Activated naive CD4-positive, alpha-beta T cell treated with anti-CD3 and anti-CD28 coated beads, Interleukin-2, amount 50 U/mL, for 72 hours (primary cell): ENCODE measurements at regions not wholly inside any gene's neighbourhood (a gene's known extent, or its start where the extent isn't known, plus 50 kb on each side); places are given as distances from the start of the nearest gene placed in this dataset.

Experiments used
- ATAC-seq, 2 donors: fragments of 150-1000 bp; cut with Tn5 transposase; 2 replicates each; pipeline ENCODE4 v1.10.0; 2021; ENCODE audit warnings: mild to moderate bottlenecking in 2 of 2, moderate library complexity in 2 of 2
- DNase-seq, 2 donors: peaks; one replicate each; pipeline ENCODE4 v3.0.0; 2021 to 2022; ENCODE audit warnings: low spot score in 2 of 2
- H3K27ac Mint-ChIP-seq, 2 donors: one replicate each; pipeline ENCODE4 v1.8.0; 2022; ENCODE audit warnings: mild to moderate bottlenecking in 2 of 2, mixed read lengths in 2 of 2
- H3K36me3 Mint-ChIP-seq, 2 donors: one replicate each; pipeline ENCODE4 v1.8.0; 2022; ENCODE audit warnings: mixed read lengths in 2 of 2
- H3K9me3 Mint-ChIP-seq, 2 donors: one replicate each; pipeline ENCODE4 v1.8.0; 2022; ENCODE audit warnings: mixed read lengths in 2 of 2

DNA sequence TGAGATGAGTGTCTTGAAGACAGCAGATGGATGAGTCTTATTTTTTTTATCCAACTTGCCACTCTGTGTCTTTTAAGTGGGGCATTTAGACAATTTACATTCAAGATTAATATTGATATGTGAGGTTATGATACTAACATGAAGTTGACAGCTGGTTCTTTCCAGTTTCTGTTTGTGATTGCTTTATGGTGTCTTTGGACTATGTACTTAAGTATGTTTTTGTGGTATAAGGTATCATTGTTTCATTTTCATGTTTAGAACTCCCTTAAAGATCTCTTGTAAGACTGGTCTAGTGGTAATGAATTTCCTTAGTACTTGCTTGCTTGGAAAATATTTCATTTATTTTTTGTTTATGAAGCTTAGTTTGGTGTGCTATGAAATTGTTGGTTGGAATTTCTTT is 550.3 kb upstream of the NOVA1 start:
- H3K9me3 Mint-ChIP-seq = peaks cover 33 to 40% of the 10 kb centered on the region in 2 donors
- DNase-seq = no peak
- no peak for ATAC-seq
- no peak overlapping the region for H3K27ac Mint-ChIP-seq
- H3K36me3 Mint-ChIP-seq = peaks cover 0 to 6% of the 10 kb centered on the region in 2 donors

GRCh38 chr14:27164139-27164538 is 566.3 kb upstream of the NOVA1 start:
- peaks cover 8 to 19% of the 10 kb centered on the region in 2 donors for H3K9me3 Mint-ChIP-seq
- ATAC-seq (no peak), DNase-seq (no peak)
- no peak overlapping the region for H3K27ac Mint-ChIP-seq
- H3K36me3 Mint-ChIP-seq = peaks cover 6 to 13% of the 10 kb centered on the region in 2 donors

DNA sequence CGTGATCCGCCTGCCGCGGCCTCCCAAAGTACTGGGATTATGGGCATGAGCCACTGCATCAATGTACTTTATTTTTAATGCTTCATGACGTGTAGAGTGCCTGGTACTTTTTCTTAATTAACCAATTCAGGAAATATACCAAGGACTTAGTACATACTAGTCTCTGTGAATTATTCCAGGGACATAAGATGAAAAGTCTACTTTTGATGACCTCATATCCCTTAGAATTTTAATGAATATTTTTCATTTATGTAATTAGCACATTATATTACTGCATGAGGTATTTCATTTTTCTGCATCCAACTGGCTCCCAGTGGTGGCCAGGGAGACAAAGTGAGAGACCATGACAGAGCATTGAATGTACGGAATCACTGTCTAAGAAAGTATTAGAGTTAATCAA is 577.7 kb upstream of the NOVA1 start:
- DNase-seq (no peak), ATAC-seq (no peak)
- Mint-ChIP-seq H3K27ac (no peak overlapping the region), H3K36me3 (peaks cover 0 to 7% of the 10 kb centered on the region in 2 donors), H3K9me3 (peaks cover 18 to 19% of the 10 kb centered on the region in 2 donors)

GRCh38 chr14:27181333-27181732 is 583.5 kb upstream of the NOVA1 start:
- H3K9me3 Mint-ChIP-seq = peaks cover 18 to 22% of the 10 kb centered on the region in 2 donors
- H3K36me3 Mint-ChIP-seq = no peaks in the 10 kb centered on the region
- ATAC-seq = no peak
- DNase-seq = no peak
- H3K27ac Mint-ChIP-seq = no peak overlapping the region

- DNase-seq (no peak), ATAC-seq (no peak)
- Mint-ChIP-seq H3K27ac (no peak overlapping the region), H3K9me3 (peaks cover 20 to 21% of the 10 kb centered on the region in 2 donors), H3K36me3 (no peaks in the 10 kb centered on the region)
Measured at GRCh38 chr14:27184427-27184826, 586.6 kb upstream of the NOVA1 start.

- ATAC-seq (no peak), DNase-seq (no peak)
- Mint-ChIP-seq H3K27ac (no peak overlapping the region), H3K9me3 (peaks cover 21 to 22% of the 10 kb centered on the region in 2 donors), H3K36me3 (no peaks in the 10 kb centered on the region)
Measured at GRCh38 chr14:27186048-27186447, 588.2 kb upstream of the NOVA1 start.

DNA sequence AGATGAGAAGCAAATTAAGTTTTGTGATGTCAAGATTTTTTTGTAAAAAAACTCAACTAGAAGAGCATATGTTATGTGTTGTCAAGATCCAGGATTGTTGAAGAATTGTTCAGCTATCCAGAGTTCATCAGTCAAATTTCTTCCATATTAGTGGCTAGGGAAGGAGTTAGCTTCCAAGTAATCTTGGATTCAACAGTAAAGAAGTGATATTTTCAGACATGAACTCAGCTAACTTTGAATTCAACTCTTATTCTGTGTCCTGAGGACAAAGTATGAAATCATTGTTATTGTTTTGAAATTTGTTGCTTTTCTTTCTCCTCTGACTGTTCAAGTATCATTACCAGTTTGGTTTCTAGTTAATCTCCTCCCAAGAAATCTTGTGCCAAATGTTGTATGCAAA is 589.3 kb upstream of the NOVA1 start:
- Mint-ChIP-seq H3K27ac (no peak overlapping the region), H3K36me3 (no peaks in the 10 kb centered on the region), H3K9me3 (peaks cover 14 to 15% of the 10 kb centered on the region in 2 donors)
- ATAC-seq = no peak
- no peak for DNase-seq

- no peak for ATAC-seq
- no peak overlapping the region for H3K27ac Mint-ChIP-seq
- peaks cover 15 to 20% of the 10 kb centered on the region in 2 donors for H3K9me3 Mint-ChIP-seq
- H3K36me3 Mint-ChIP-seq = no peaks in the 10 kb centered on the region
- DNase-seq = no peak
Measured at GRCh38 chr14:27190296-27190695, 592.5 kb upstream of the NOVA1 start.

DNA sequence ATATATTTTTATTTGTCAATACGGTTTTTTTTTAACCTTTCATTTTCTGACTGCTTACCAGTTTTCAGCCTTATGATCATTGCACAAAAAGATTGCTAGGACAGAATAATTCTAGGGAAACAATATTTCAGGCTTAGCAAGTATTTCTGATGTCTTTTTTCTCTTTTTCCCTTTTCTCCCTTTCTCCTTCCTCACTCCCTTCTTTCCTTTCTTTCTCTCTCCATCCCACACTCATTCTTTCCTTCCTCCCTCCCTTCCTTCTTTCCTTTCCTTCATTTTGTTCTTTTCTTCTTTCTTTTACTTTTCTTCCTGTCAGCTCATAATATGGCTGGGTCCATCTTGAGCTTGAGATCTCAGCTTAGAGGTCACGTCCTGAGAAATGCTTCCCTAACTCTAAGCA is 601.4 kb upstream of the NOVA1 start:
- no peak for ATAC-seq
- H3K27ac Mint-ChIP-seq = no peak overlapping the region
- no peaks in the 10 kb centered on the region for H3K36me3 Mint-ChIP-seq
- H3K9me3 Mint-ChIP-seq = peaks cover 10 to 12% of the 10 kb centered on the region in 2 donors
- DNase-seq = no peak

GRCh38 chr14:27205036-27205435 is 607.2 kb upstream of the NOVA1 start:
- H3K27ac Mint-ChIP-seq = no peak overlapping the region
- no peak for DNase-seq
- no peaks in the 10 kb centered on the region for H3K36me3 Mint-ChIP-seq
- ATAC-seq = no peak
- H3K9me3 Mint-ChIP-seq = peaks cover 7 to 22% of the 10 kb centered on the region in 2 donors

DNA sequence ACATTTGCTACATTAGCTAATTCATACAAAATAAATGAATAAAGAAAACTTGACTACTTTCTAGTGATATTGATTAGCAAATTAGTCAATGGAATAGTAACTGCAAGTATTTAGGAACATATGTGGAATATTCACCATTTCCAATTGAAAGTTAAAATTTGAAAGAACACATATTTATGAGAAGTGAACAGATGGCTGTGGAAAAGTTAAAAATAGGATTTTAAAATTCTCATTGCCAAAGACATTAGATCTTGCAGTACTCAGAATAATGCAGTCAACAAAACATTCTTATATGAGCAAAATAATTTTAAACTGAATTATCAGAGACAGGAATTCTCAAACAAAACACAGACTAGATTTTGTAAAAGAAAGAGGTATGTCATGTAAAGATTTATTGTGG is 613.9 kb upstream of the NOVA1 start:
- H3K9me3 Mint-ChIP-seq = peaks cover 19 to 34% of the 10 kb centered on the region in 2 donors
- H3K36me3 Mint-ChIP-seq = no peaks in the 10 kb centered on the region
- H3K27ac Mint-ChIP-seq = no peak overlapping the region
- ATAC-seq = no peak
- no peak for DNase-seq

DNA sequence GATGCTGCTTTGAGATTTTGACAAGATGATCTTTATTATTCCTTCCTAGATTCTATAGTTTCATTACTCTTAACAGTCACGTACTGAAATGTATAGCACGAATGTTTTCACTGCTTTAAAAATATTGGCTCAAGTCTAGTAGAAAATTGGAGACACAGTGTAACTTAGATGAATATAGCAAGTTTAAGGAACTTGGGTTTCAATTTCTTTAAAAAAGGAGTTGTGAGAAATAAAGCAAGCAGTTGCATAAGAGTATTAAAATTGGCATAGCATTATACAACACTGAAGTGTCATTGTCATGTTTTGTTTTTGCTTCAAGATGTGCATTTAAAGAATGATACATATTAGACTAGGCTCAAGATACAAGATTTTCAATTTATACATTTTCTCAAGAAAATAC is 624.8 kb upstream of the NOVA1 start:
- DNase-seq (no peak), ATAC-seq (no peak)
- Mint-ChIP-seq H3K9me3 (peaks cover 23 to 30% of the 10 kb centered on the region in 2 donors), H3K36me3 (peaks cover 20% of the 10 kb centered on the region in 2 donors), H3K27ac (no peak overlapping the region)

GRCh38 chr14:27223906-27224305 is 626.1 kb upstream of the NOVA1 start:
- Mint-ChIP-seq H3K9me3 (peaks cover 26 to 33% of the 10 kb centered on the region in 2 donors), H3K27ac (no peak overlapping the region), H3K36me3 (peaks cover 20% of the 10 kb centered on the region in 2 donors)
- DNase-seq (no peak), ATAC-seq (no peak)

- Mint-ChIP-seq H3K27ac (no peak overlapping the region), H3K9me3 (peaks cover 21 to 24% of the 10 kb centered on the region in 2 donors), H3K36me3 (peaks cover 0 to 8% of the 10 kb centered on the region in 2 donors)
- DNase-seq (no peak), ATAC-seq (no peak)
Measured at GRCh38 chr14:27228053-27228452, 630.2 kb upstream of the NOVA1 start.

- DNase-seq = no peak
- Mint-ChIP-seq H3K9me3 (peaks cover 27 to 28% of the 10 kb centered on the region in 2 donors), H3K36me3 (peaks cover 0 to 8% of the 10 kb centered on the region in 2 donors), H3K27ac (no peak overlapping the region)
- no peak for ATAC-seq
Measured at GRCh38 chr14:27234331-27234730, 636.5 kb upstream of the NOVA1 start.

DNA sequence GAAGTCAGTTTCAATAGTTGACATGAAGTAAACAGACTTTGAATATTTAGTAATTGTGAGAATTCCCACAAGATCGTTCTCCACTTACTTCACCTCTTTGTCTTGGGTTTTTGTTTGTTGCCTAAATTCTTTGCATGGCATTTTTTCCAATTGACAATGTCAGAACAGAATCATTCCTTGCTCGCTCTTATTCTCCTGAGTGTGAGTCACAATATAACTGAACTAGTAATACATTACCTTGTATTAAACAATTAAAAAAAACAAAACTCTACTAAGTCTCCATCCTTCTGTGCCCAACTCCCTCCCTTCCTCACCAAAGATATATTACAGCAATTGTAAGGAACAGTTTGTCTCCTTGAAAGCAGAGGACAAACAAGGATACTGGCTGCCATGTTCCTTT is 638.8 kb upstream of the NOVA1 start:
- H3K27ac Mint-ChIP-seq = no peak overlapping the region
- peaks cover 17 to 24% of the 10 kb centered on the region in 2 donors for H3K9me3 Mint-ChIP-seq
- H3K36me3 Mint-ChIP-seq = peaks cover 0 to 4% of the 10 kb centered on the region in 2 donors
- no peak for DNase-seq
- ATAC-seq = no peak

- no peak overlapping the region for H3K27ac Mint-ChIP-seq
- peaks cover 0 to 6% of the 10 kb centered on the region in 2 donors for H3K36me3 Mint-ChIP-seq
- DNase-seq = no peak
- no peak for ATAC-seq
- peaks cover 23 to 25% of the 10 kb centered on the region in 2 donors for H3K9me3 Mint-ChIP-seq
Measured at GRCh38 chr14:27242874-27243273, 645.0 kb upstream of the NOVA1 start.

DNA sequence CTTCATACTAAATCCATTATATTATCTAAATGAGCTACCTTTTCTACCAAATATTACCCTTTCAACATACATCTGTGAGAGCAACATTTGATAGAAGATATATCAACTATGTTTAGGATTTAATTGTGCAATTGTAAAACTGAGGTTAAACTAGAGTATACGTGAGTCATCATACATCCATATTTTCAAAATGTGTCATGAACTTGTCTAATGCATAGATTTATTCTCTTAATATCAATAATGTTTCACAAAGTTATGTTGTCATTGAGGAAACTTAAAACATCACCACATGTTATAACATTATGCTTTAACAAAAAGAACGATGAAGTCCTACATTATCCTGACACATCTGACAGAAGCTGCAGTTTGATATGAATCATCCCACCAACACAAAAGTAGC is 645.5 kb upstream of the NOVA1 start:
- H3K27ac Mint-ChIP-seq = no peak overlapping the region
- ATAC-seq (no peak), DNase-seq (no peak)
- H3K36me3 Mint-ChIP-seq = peaks cover 0 to 6% of the 10 kb centered on the region in 2 donors
- peaks cover 21 to 23% of the 10 kb centered on the region in 2 donors for H3K9me3 Mint-ChIP-seq

GRCh38 chr14:27245947-27246346 is 648.1 kb upstream of the NOVA1 start:
- DNase-seq (no peak), ATAC-seq (no peak)
- peaks cover 29 to 39% of the 10 kb centered on the region in 2 donors for H3K9me3 Mint-ChIP-seq
- H3K36me3 Mint-ChIP-seq = peaks cover 0 to 14% of the 10 kb centered on the region in 2 donors
- no peak overlapping the region for H3K27ac Mint-ChIP-seq
